Heart right ventricle (tissue), 16 donors: ENCODE measurements at regions not wholly inside any gene's neighbourhood (a gene's known extent, or its start where the extent isn't known, plus 50 kb on each side); places are given as distances from the start of the nearest gene placed in this dataset.

Source experiments
- ATAC-seq, 8 donors: fragments of 200-7000 bp; cut with Tn5 transposase; one replicate each; pipeline ENCODE4 v1.9.1; 2020; ENCODE audit warnings: mild to moderate bottlenecking in 8 of 8, moderate library complexity in 8 of 8, moderate number of reproducible peaks in 1 of 8
- DNase-seq, 2 donors: peaks; one replicate each; pipeline ENCODE4 v3.0.0-alpha.2; 2020
- H3K27ac ChIP-seq, 10 donors: fragments of 200-600 bp; sonication (generic) in 2 of 10; one replicate each; pipeline versions ENCODE4 v1.5.0 to v1.8.0; 2020 to 2022; ENCODE audit warnings: mild to moderate bottlenecking in 3 of 10
- H3K27me3 ChIP-seq, 7 donors: fragments of 200-600 bp; one replicate each; pipeline ENCODE4 v1.8.0; 2021 to 2022; ENCODE audit warnings: mild to moderate bottlenecking in 2 of 7
- H3K36me3 ChIP-seq, 9 donors: fragments of 200-600 bp; sonication (generic) in 1 of 9; one replicate each; pipeline versions ENCODE4 v1.5.0 to v1.8.0; 2020 to 2022; ENCODE audit warnings: mild to moderate bottlenecking in 2 of 9
- H3K4me1 ChIP-seq, 9 donors: fragments of 200-600 bp; sonication (generic) in 1 of 9; one replicate each; pipeline versions ENCODE4 v1.5.0 to v1.8.0; 2020 to 2022; ENCODE audit warnings: mild to moderate bottlenecking in 4 of 9
- H3K4me3 ChIP-seq, 10 donors: fragments of 200-600 bp; sonication (generic) in 2 of 10; one replicate each; pipeline versions ENCODE4 v1.5.0 to v1.8.0; 2020 to 2022; ENCODE audit warnings: mild to moderate bottlenecking in 7 of 10, moderate library complexity in 2 of 10
- H3K9me3 ChIP-seq, 11 donors: fragments of 200-600 bp in 10 of 11; sonication (generic) in 2 of 11; one replicate each; pipeline versions ENCODE4 v1.5.0 to v1.8.0; 2013 to 2022; ENCODE audit warnings: mild to moderate bottlenecking in 2 of 11, control low read depth in 1 of 11, moderate library complexity in 1 of 11
- WGBS, 2 donors: extraction: QIAGEN DNeasy Blood & Tissue Kit; methylation state at CpG; one replicate each; pipeline ENCODE4 v1.1.7; 2013; ENCODE audit warnings: inconsistent platforms in 1 of 2; 5-methylcytosine and 5-hydroxymethylcytosine counted together
- intact Hi-C, 10 donors: fragments of 100-400 bp; cut with DNase I; formaldehyde crosslinking; loops; one replicate each; pipeline versions ENCODE4 v1.11.1 to v1.14.2; 2022
- TF ChIP-seq, protein P1 (sequence below), 9 donors: fragments of 200-600 bp; sonication (generic) in 2 of 9; IDR thresholded peaks; one replicate each; pipeline versions ENCODE4 v1.5.0 to v1.8.0; 2021 to 2022; ENCODE audit warnings: antibody characterized with exemption in 9 of 9, mild to moderate bottlenecking in 5 of 9, moderate library complexity in 1 of 9
- donor health status: Arrhythmogenic right ventricular cardiomyopathy.
- donor health status: ischemic (EF 13 %, LVEDD 7.1; RV severe dilation, severe dysfunction).
- donor health status: healthy with polysubstance abuse.
- donor health status: DM: no; HTN: yes; CAD: no.
- donor health status: DM: no; HTN: no; CAD: no.
- donor health status: ischemic (EF 25% LVEDD 6.9; RV normal size, moderate dysfunction).
- donor health status: ischemic (EF 25% LVEDD 5.7; RV mildly dilated, moderate dysfunction).
- donor health status: healthy.
- donor health status: DM: yes; HTN: yes; CAD: no.
- donor health status: Ischemic cardiomyopathy.
- donor health status: ischemic (EF 35%, LVEDD 5.7; RV mildly dilated, moderate dysfunction).
- donor health status: nonischemic (EF 11% LVEDD 7.7; RV severe dilation, severe dysfunction).
- donor health status: DM: yes; HTN: yes; CAD: no.
- donor health status: PGD.
- donor health status: ischemic (EF 29% LVEDD 5.4; RV normal size, mild dysfunction).
- donor health status: nonischemic (EF 23%, LVEDD 6.1; RV moderate dilation, normal function).

DNA sequence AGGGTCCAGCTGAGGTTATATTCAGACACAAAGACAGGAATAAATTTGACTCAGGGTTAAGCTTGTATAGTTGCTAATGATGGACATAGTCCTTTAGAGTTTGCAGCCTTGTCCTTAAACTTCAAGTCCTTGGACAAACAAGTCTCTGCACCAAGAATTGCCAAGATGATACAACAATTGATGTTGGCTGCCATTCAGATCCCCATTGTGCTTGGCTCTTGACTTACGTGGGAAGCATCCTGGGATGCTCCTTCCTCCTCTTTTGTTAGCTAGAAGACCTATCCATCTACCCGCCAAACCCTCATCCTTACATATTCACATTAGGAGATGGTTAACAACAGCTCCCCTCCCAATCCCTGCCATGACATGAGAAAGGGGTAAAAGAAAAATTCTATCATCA is 115.6 kb downstream of the RDH14 start:
- Histone ChIP-seq H3K27me3 (no peaks in the 10 kb centered on the region), H3K36me3 (no peaks in the 10 kb centered on the region), H3K4me3 (no peak overlapping the region), H3K4me1 (peaks cover 0 to 16% (median 2%) of the 10 kb centered on the region in 9 donors), H3K27ac (peak overlapping the region in 1 of 10 donors; percentile 20), H3K9me3 (no peaks in the 10 kb centered on the region)
- TF ChIP-seq, protein P1, sequence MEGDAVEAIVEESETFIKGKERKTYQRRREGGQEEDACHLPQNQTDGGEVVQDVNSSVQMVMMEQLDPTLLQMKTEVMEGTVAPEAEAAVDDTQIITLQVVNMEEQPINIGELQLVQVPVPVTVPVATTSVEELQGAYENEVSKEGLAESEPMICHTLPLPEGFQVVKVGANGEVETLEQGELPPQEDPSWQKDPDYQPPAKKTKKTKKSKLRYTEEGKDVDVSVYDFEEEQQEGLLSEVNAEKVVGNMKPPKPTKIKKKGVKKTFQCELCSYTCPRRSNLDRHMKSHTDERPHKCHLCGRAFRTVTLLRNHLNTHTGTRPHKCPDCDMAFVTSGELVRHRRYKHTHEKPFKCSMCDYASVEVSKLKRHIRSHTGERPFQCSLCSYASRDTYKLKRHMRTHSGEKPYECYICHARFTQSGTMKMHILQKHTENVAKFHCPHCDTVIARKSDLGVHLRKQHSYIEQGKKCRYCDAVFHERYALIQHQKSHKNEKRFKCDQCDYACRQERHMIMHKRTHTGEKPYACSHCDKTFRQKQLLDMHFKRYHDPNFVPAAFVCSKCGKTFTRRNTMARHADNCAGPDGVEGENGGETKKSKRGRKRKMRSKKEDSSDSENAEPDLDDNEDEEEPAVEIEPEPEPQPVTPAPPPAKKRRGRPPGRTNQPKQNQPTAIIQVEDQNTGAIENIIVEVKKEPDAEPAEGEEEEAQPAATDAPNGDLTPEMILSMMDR (IDR thresholded peaks at IDR 0.05) = no peak
- DNase-seq = no peak
- ATAC-seq = no peak
- intact Hi-C loops = no loop called here
- WGBS, 2 donors = 56 to 81% methylated on average over 2 of the region's 2 CpGs

DNA sequence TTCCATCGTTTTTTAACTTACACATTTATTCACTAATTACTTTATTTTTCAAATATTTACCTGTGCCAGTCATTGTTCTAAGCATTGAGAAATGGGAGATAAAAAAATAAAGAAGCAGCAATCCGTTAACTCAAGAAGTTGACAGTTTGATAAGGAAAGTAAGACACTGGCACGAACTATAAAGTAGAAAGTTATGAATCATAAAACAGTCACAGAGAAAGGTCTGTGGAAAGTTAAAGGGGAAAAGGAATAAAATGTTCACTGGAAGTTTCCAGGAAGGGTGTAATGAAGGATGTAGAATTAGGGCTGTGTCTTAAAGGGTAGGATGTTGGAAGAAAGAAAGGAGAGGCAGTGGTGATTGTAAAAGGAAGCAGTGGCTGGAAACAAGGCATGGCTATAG is 118.9 kb downstream of the RDH14 start:
- intact Hi-C loops = no loop called here
- Histone ChIP-seq H3K9me3 (peaks cover 0 to 5% (median 0%) of the 10 kb centered on the region in 11 donors), H3K4me1 (peaks cover 0 to 15% (median 2%) of the 10 kb centered on the region in 9 donors), H3K27ac (no peak overlapping the region), H3K36me3 (no peaks in the 10 kb centered on the region), H3K27me3 (no peaks in the 10 kb centered on the region), H3K4me3 (no peak overlapping the region)
- TF ChIP-seq, protein P1 (IDR thresholded peaks at IDR 0.05) = no peak
- DNase-seq (no peak), ATAC-seq (no peak)
- WGBS, 2 donors = 71 to 76% methylated on average over 3 of the region's 3 CpGs

DNA sequence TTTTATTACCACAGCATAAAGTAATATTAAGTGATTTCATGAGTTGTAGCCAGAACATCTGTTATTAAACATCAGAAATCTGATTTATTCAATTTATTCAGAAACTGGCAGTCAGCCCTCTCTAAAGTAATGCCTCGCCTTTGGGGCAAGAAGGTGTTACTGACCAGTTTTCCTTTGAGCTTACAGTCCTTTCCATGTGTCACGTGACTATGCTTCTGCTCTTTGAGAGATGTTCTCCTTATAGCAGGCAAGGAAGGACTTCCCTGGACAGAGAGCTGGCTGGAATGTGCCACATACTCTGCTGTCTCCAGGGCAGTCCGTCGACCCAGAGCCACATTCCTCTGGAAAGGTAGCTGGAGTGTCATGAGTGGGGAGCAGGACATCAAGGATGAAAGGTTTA is 119.7 kb downstream of the RDH14 start:
- Histone ChIP-seq H3K36me3 (no peaks in the 10 kb centered on the region), H3K4me3 (no peak overlapping the region), H3K27ac (no peak overlapping the region), H3K9me3 (peaks cover 0 to 5% (median 0%) of the 10 kb centered on the region in 11 donors), H3K27me3 (no peaks in the 10 kb centered on the region), H3K4me1 (peaks cover 0 to 13% (median 6%) of the 10 kb centered on the region in 9 donors)
- DNase-seq = no peak
- intact Hi-C loops = no loop called here
- 76 to 88% methylated on average over 4 of the region's 4 CpGs for WGBS, 2 donors
- no peak for ATAC-seq
- TF ChIP-seq, protein P1 (IDR thresholded peaks at IDR 0.05) = no peak

DNA sequence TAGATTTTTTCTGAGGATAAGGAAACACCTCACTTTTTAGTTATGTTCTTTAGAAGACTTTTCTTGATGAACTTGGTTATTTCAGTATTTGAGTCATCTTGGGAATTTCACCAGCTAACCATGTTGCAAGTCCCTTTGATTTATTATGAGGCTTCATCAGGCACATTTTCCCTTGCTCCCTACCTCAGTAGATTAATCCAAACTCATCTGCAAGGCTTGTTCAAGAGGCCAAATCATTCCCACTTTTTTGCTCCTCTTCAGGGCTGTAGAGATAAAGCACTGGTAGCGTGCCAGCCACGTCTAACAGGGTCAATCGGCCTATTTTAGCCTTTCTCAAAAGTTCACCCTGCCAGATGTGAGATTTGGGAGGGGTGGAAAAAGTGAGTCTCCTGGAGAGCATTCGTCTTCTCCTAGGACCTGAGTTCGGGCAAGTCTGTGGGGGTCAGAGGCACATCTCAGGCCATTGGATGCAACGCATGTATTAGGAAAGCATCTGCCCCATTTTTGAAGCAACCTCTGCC is 120.3 kb downstream of the RDH14 start:
- Histone ChIP-seq H3K27me3 (no peaks in the 10 kb centered on the region), H3K9me3 (peaks cover 0 to 5% (median 0%) of the 10 kb centered on the region in 11 donors), H3K27ac (no peak overlapping the region), H3K4me1 (peaks cover 0 to 13% (median 6%) of the 10 kb centered on the region in 9 donors), H3K4me3 (no peak overlapping the region), H3K36me3 (no peaks in the 10 kb centered on the region)
- ATAC-seq (no peak), DNase-seq (no peak)
- 83 to 84% methylated on average over 6 of the region's 6 CpGs for WGBS, 2 donors
- intact Hi-C loops = no loop called here
- TF ChIP-seq, protein P1 (IDR thresholded peaks at IDR 0.05) = no peak
